GM12878 (cell line): ENCODE measurements at regions not wholly inside any gene's neighbourhood (a gene's known extent, or its start where the extent isn't known, plus 50 kb on each side); places are given as distances from the start of the nearest gene placed in this dataset.

Source experiments
- ATAC-seq: fragments of 200-7000 bp; cut with Tn5 transposase; 3 replicates; pipeline ENCODE4 v1.9.1; 2020; ENCODE audit warnings: mild to moderate bottlenecking, moderate library complexity
- BruUV-seq: library from RNA; stranded (reverse); fragments of 400-500 nt; replicated peaks from 2 replicates; lab custom pipeline; 2021; lab: Mats Ljungman, UMichigan
- CTCF ChIA-PET: fragments of 300-600 bp; sonication (Branson Sonifier 250); formaldehyde crosslinking; extraction: SDS; loops from one replicate; lab custom pipeline; 2021; ENCODE audit warnings: inconsistent platforms; lab: Yijun Ruan, JAX
- POLR2A ChIA-PET: fragments of 350-600 bp; formaldehyde crosslinking; extraction: SDS; loops from one replicate; lab custom pipeline; 2021; ENCODE audit warnings: inconsistent platforms; lab: Charles Lee
- RAD21 ChIA-PET: fragments of 300-600 bp; sonication (Branson Sonifier 250); formaldehyde crosslinking; loops from one replicate; lab custom pipeline; 2023; ENCODE audit warnings: antibody characterized with exemption; ENCODE audit not compliant: unreplicated experiment; lab: Charles Lee
- SMC1A ChIA-PET: fragments of 300-600 bp; sonication (Branson Sonifier 250); formaldehyde crosslinking; loops from one replicate; lab custom pipeline; 2023; ENCODE audit not compliant: unreplicated experiment, uncharacterized antibody; lab: Charles Lee
- DNase-seq: peaks from one replicate; pipeline ENCODE4 v3.0.0-alpha.2; 2011; ENCODE audit warnings: low read depth, low spot score
- FAIRE-seq: peaks from 3 replicates; lab custom pipeline; 2011; peaks lifted over from hg19 to GRCh38; lab: Jason Lieb, UNC
- H2AFZ ChIP-seq: 2 replicates; pipeline ENCODE4 v1.6.0; 2011; ENCODE audit warnings: low read depth, low read length, control low read depth; ENCODE audit not compliant: control insufficient read depth
- H3K27ac ChIP-seq: 2 replicates; pipeline ENCODE4 v1.5.1; 2011; ENCODE audit warnings: control low read depth; ENCODE audit not compliant: control insufficient read depth, insufficient read depth
- H3K27me3 ChIP-seq, 2 experiments: replicated peaks in 1 of 2; 2 replicates each; pipeline versions ENCODE4 v1.6.0 to v1.6.1; 2011; ENCODE audit warnings: low read length in 1 of 2; ENCODE audit not compliant: control insufficient read depth in 2 of 2, insufficient read depth in 2 of 2
- H3K36me3 ChIP-seq, 2 experiments: 2 replicates each; pipeline ENCODE4 v1.5.1; 2011; ENCODE audit warnings: low read length in 1 of 2; ENCODE audit not compliant: control insufficient read depth in 2 of 2, insufficient read depth in 2 of 2
- H3K4me1 ChIP-seq: 2 replicates; pipeline ENCODE4 v1.6.1; 2011; ENCODE audit warnings: mild to moderate bottlenecking, low read length, moderate library complexity, mixed read lengths; ENCODE audit not compliant: control insufficient read depth, insufficient read depth
- H3K4me2 ChIP-seq: 2 replicates; pipeline ENCODE4 v1.6.0; 2011; ENCODE audit warnings: control low read depth; ENCODE audit not compliant: control insufficient read depth, insufficient read depth
- H3K4me3 ChIP-seq: fragments of 200-600 bp; sonication (generic); 2 replicates; pipeline ENCODE4 v1.5.1; 2016
- H3K79me2 ChIP-seq: 2 replicates; pipeline ENCODE4 v1.6.0; 2011; ENCODE audit warnings: low read length; ENCODE audit not compliant: control insufficient read depth, insufficient read depth
- H3K9ac ChIP-seq: 2 replicates; pipeline ENCODE4 v1.8.0; 2011; ENCODE audit warnings: low read length, control low read depth, mixed read lengths; ENCODE audit not compliant: control insufficient read depth, insufficient read depth
- H3K9me3 ChIP-seq: replicated peaks from 3 replicates; pipeline ENCODE4 v1.5.1; 2011; ENCODE audit warnings: mild to moderate bottlenecking, low read length; ENCODE audit not compliant: control insufficient read depth, insufficient read depth
- H4K20me1 ChIP-seq: 2 replicates; pipeline ENCODE4 v1.6.0; 2011; ENCODE audit not compliant: control insufficient read depth, insufficient read depth
- BCL11A ChIP-seq: IDR thresholded peaks from 2 replicates; pipeline ENCODE4 v1.6.1; 2011; ENCODE audit warnings: low read depth, low read length
- CBFB ChIP-seq: IDR thresholded peaks from 2 replicates; pipeline ENCODE4 v1.6.1; 2016; ENCODE audit warnings: antibody characterized with exemption, low read depth
- CHD4 ChIP-seq: fragments of 200-600 bp; sonication (generic); IDR thresholded peaks from 2 replicates; pipeline ENCODE4 v1.6.1; 2016; ENCODE audit warnings: mild to moderate bottlenecking
- E2F4 ChIP-seq: IDR thresholded peaks from 2 replicates; pipeline ENCODE4 v1.6.1; 2012; ENCODE audit warnings: low read depth, low read length, improper control_type of control experiment
- FOS ChIP-seq: IDR thresholded peaks from 3 replicates; pipeline ENCODE4 v1.6.1; 2011; ENCODE audit warnings: borderline replicate concordance; ENCODE audit not compliant: insufficient read length; ENCODE audit errors: extremely low read depth
- GATAD2B ChIP-seq: fragments of 450-650 bp; conservative IDR thresholded peaks from 2 replicates; pipeline ENCODE4 v1.6.1; 2017; ENCODE audit warnings: low read depth, mild to moderate bottlenecking, moderate library complexity
- HCFC1 ChIP-seq: fragments of 150-350 bp; IDR thresholded peaks from 2 replicates; pipeline ENCODE4 v1.6.1; 2014; ENCODE audit warnings: low read length
- HDAC2 ChIP-seq: fragments of 200-600 bp; sonication (generic); IDR thresholded peaks from 2 replicates; pipeline ENCODE4 v1.6.1; 2017
- HDAC6 ChIP-seq: fragments of 200-600 bp; sonication (generic); IDR thresholded peaks from one replicate; pipeline ENCODE4 v1.8.0; 2017; ENCODE audit warnings: antibody characterized with exemption; ENCODE audit not compliant: unreplicated experiment
- IKZF2 ChIP-seq, 2 experiments: fragments of 450-650 bp; IDR thresholded peaks; 2 replicates each; pipeline ENCODE4 v1.6.1; 2017; ENCODE audit warnings: mild to moderate bottlenecking in 2 of 2, moderate library complexity in 2 of 2
- KAT2A ChIP-seq: conservative IDR thresholded peaks from 2 replicates; pipeline ENCODE4 v1.6.1; 2011; ENCODE audit warnings: low read depth, low read length; ENCODE audit not compliant: control insufficient read depth
- MTA3 ChIP-seq: IDR thresholded peaks from 2 replicates; pipeline ENCODE4 v1.6.1; 2012; ENCODE audit warnings: low read length, inconsistent platforms, borderline replicate concordance
- TCF3 ChIP-seq: IDR thresholded peaks from 2 replicates; pipeline ENCODE4 v1.6.1; 2012; ENCODE audit warnings: low read depth, mild to moderate bottlenecking, low read length, borderline replicate concordance; ENCODE audit not compliant: insufficient read depth
- ZBTB40 ChIP-seq: fragments of 450-650 bp; IDR thresholded peaks from 2 replicates; pipeline ENCODE4 v1.6.1; 2016; ENCODE audit warnings: mild to moderate bottlenecking, moderate library complexity, borderline replicate concordance
- ZNF622 ChIP-seq: fragments of 450-650 bp; IDR thresholded peaks from 2 replicates; pipeline ENCODE4 v1.6.1; 2017; ENCODE audit warnings: mild to moderate bottlenecking, inconsistent platforms
- WGBS: methylation state at CpG from one replicate; pipeline ENCODE4 v1.1.6; 2016; ENCODE audit warnings: low lambda C conversion rate; ENCODE audit not compliant: insufficient replicate concordance, insufficient coverage; ENCODE audit errors: missing lambda C conversion rate; 5-methylcytosine and 5-hydroxymethylcytosine counted together
- in situ Hi-C: fragments of 300-500 bp; cut with MboI; formaldehyde crosslinking; loops from 9 replicates; pipeline ENCODE4 v1.14.3; 2018; ENCODE audit warnings: mixed read lengths
- intact Hi-C: fragments of 100-400 bp; cut with micrococcal nuclease; formaldehyde crosslinking; loops from one replicate; pipeline ENCODE4 v1.14.2; 2022; ENCODE audit not compliant: unreplicated experiment
- TF ChIP-seq, protein P1 (sequence below): IDR thresholded peaks from 2 replicates; pipeline ENCODE4 v1.6.1; 2011; ENCODE audit warnings: borderline replicate concordance, low read depth, mild to moderate bottlenecking, moderate library complexity, low read length; ENCODE audit not compliant: insufficient read depth, poor library complexity, severe bottlenecking
- TF ChIP-seq, protein P2 (sequence below): fragments of 450-650 bp; IDR thresholded peaks from 2 replicates; pipeline ENCODE4 v1.6.1; 2017; ENCODE audit warnings: mild to moderate bottlenecking

- FAIRE-seq: no peak
- no TSS peak for BruUV-seq
- 8% methylated on average over 9 of the region's 10 CpGs for WGBS
- no peak for DNase-seq
- Histone ChIP-seq H4K20me1 (no peaks in the 10 kb centered on the region), H3K4me3 (no peak overlapping the region), H3K36me3 (no peaks in the 10 kb centered on the region), H3K4me1 (no peaks in the 10 kb centered on the region), H3K79me2 (no peaks in the 10 kb centered on the region), H3K9ac (no peak overlapping the region), H3K9me3 (no peaks in the 10 kb centered on the region), H3K27me3 (no peaks in the 10 kb centered on the region; a peak in 1 of 4 replicates), H3K27ac (no peak overlapping the region), H2AFZ (no peak overlapping the region), H3K4me2 (no peak overlapping the region)
- TF ChIP-seq KAT2A (no peak), BCL11A (no peak), GATAD2B (no peak), CBFB (no peak), ZBTB40 (no peak), HDAC2 (no peak), FOS (no peak), TCF3 (no peak), HDAC6 (no peak), E2F4 (no peak), HCFC1 (no peak), ZNF622 (no peak), CHD4 (no peak), MTA3 (no peak), IKZF2 (IDR thresholded peaks at IDR 0.05) (no peak)
- TF ChIP-seq, protein P1, sequence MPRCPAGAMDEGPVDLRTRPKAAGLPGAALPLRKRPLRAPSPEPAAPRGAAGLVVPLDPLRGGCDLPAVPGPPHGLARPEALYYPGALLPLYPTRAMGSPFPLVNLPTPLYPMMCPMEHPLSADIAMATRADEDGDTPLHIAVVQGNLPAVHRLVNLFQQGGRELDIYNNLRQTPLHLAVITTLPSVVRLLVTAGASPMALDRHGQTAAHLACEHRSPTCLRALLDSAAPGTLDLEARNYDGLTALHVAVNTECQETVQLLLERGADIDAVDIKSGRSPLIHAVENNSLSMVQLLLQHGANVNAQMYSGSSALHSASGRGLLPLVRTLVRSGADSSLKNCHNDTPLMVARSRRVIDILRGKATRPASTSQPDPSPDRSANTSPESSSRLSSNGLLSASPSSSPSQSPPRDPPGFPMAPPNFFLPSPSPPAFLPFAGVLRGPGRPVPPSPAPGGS: no peak
- TF ChIP-seq, protein P2, sequence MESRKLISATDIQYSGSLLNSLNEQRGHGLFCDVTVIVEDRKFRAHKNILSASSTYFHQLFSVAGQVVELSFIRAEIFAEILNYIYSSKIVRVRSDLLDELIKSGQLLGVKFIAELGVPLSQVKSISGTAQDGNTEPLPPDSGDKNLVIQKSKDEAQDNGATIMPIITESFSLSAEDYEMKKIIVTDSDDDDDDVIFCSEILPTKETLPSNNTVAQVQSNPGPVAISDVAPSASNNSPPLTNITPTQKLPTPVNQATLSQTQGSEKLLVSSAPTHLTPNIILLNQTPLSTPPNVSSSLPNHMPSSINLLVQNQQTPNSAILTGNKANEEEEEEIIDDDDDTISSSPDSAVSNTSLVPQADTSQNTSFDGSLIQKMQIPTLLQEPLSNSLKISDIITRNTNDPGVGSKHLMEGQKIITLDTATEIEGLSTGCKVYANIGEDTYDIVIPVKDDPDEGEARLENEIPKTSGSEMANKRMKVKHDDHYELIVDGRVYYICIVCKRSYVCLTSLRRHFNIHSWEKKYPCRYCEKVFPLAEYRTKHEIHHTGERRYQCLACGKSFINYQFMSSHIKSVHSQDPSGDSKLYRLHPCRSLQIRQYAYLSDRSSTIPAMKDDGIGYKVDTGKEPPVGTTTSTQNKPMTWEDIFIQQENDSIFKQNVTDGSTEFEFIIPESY: no peak
- in situ Hi-C loops (no loop called here), intact Hi-C loops (no loop called here)
- ChIA-PET RAD21 (no interaction called here), POLR2A (no interaction called here), SMC1A (no interaction called here), CTCF (no interaction called here)
- ATAC-seq: no peak
Observed at GRCh38 chr17:79148584-79148983, 74.0 kb downstream of the ENGASE start.
